ENCODE measurements at regions not wholly inside any gene's neighbourhood (a gene's known extent, or its start where the extent isn't known, plus 50 kb on each side); places are given as distances from the start of the nearest gene placed in this dataset.

DNA sequence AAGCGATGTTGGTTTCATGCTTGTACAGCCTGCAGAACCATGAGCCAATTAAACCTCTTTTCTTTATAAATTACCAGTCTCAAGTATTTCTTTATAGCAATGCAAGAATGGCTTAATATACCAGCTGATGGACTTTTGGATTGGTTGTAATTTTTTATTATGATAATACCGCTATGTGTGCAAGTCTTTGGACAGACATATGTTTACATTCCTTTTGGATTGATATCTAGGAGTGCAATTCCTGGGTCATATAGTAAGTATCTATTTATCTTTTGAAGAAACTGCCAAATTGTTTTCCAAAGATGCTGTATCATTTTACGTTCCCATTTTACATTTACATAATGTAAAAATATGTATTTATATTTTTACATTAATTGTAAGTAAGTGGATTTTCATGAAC, 81.2 kb upstream of the PIP4K2A start:
- Histone ChIP-seq H4K8ac (replicated peaks; ENCODE audit: insufficient read length, low read depth, low read length) (no peak overlapping the region), H3K14ac (ENCODE audit: insufficient read depth, low read length) (no peak overlapping the region), H4K5ac (ENCODE audit: insufficient read length, low read depth, low read length) (no peak overlapping the region), H3K4me1 (ENCODE audit: insufficient read depth, low read length) (no peaks in the 10 kb centered on the region), H3K4me2 (ENCODE audit: insufficient read depth, insufficient read length, low read length) (no peak overlapping the region), H3K23me2 (ENCODE audit: insufficient read length, low read depth, low read length, poor library complexity, severe bottlenecking) (no peaks in the 10 kb centered on the region), H2AK5ac (ENCODE audit: insufficient read length, low read length) (no peak overlapping the region), H4K91ac (ENCODE audit: insufficient read length, low read depth, low read length) (no peak overlapping the region), H2BK120ac (ENCODE audit: low read depth, low read length, poor library complexity, severe bottlenecking) (no peak overlapping the region), H3K27me3 (ENCODE audit: insufficient read depth, low read length) (no peaks in the 10 kb centered on the region), H2BK15ac (ENCODE audit: low read depth, low read length) (no peak overlapping the region), H2BK20ac (ENCODE audit: low read depth, low read length, poor library complexity, severe bottlenecking) (no peak overlapping the region), H3K56ac (ENCODE audit: insufficient read length, low read depth, low read length) (no peak overlapping the region), H3K79me1 (ENCODE audit: insufficient read depth, low read depth, low read length, poor library complexity, severe bottlenecking) (no peaks in the 10 kb centered on the region), H3K9ac (ENCODE audit: extremely low read depth, insufficient read length, low read length) (no peak overlapping the region), H2BK12ac (ENCODE audit: insufficient read length, low read depth, low read length) (no peak overlapping the region), H3K79me2 (ENCODE audit: insufficient read depth, low read length) (no peaks in the 10 kb centered on the region), H3K23ac (ENCODE audit: insufficient read length, low read depth, low read length) (no peak overlapping the region), H3T11ph (ENCODE audit: low read length) (no peak overlapping the region), H3K4ac (ENCODE audit: low read depth, low read length) (no peak overlapping the region), H3K18ac (ENCODE audit: insufficient read length, low read depth, low read length) (no peak overlapping the region), H4K20me1 (ENCODE audit: control insufficient read depth, insufficient read depth, insufficient read length) (no peaks in the 10 kb centered on the region), H2AFZ (ENCODE audit: low read length) (no peak overlapping the region), H3K27ac (ENCODE audit: insufficient read length, low read depth, low read length) (no peak overlapping the region), H2BK5ac (ENCODE audit: insufficient read length, low read length) (no peak overlapping the region), H3K9me3 (ENCODE audit: control insufficient read depth, low read depth, low read length) (no peaks in the 10 kb centered on the region)
- DNase-seq, result no peak
- Mint-ChIP-seq H3K4me3 (no peak overlapping the region), H3K9me3 (no peaks in the 10 kb centered on the region), H3K4me1 (no peaks in the 10 kb centered on the region), H3K27ac (no peak overlapping the region), H3K27me3 (ENCODE audit: low read depth) (no peaks in the 10 kb centered on the region; the same call in 1 of the 2 replicates), H3K36me3 (ENCODE audit: insufficient read depth in 1 of 3, low read depth in 3 of 3) (no peaks in the 10 kb centered on the region)
- TF ChIP-seq, protein P1, sequence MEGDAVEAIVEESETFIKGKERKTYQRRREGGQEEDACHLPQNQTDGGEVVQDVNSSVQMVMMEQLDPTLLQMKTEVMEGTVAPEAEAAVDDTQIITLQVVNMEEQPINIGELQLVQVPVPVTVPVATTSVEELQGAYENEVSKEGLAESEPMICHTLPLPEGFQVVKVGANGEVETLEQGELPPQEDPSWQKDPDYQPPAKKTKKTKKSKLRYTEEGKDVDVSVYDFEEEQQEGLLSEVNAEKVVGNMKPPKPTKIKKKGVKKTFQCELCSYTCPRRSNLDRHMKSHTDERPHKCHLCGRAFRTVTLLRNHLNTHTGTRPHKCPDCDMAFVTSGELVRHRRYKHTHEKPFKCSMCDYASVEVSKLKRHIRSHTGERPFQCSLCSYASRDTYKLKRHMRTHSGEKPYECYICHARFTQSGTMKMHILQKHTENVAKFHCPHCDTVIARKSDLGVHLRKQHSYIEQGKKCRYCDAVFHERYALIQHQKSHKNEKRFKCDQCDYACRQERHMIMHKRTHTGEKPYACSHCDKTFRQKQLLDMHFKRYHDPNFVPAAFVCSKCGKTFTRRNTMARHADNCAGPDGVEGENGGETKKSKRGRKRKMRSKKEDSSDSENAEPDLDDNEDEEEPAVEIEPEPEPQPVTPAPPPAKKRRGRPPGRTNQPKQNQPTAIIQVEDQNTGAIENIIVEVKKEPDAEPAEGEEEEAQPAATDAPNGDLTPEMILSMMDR (conservative IDR thresholded peaks at IDR 0.05), result no peak
- WGBS (ENCODE audit: extremely low coverage, insufficient read length, low lambda C conversion rate), result no CpG with 5 or more reads among the region's 3 CpGs

Data from H9 (cell line).